KG1 (cell line): ENCODE measurements at regions not wholly inside any gene's neighbourhood (a gene's known extent, or its start where the extent isn't known, plus 50 kb on each side); places are given as distances from the start of the nearest gene placed in this dataset.
"Not testable (repeated sequence)": the region's sequence is repeated elsewhere in the genome, so short reads cannot be mapped to it uniquely, and the experiment has no call there.

Experiments
- DNase-seq: peaks from one replicate; lab custom pipeline; 2025; lab: John Stamatoyannopoulos, UW

DNA sequence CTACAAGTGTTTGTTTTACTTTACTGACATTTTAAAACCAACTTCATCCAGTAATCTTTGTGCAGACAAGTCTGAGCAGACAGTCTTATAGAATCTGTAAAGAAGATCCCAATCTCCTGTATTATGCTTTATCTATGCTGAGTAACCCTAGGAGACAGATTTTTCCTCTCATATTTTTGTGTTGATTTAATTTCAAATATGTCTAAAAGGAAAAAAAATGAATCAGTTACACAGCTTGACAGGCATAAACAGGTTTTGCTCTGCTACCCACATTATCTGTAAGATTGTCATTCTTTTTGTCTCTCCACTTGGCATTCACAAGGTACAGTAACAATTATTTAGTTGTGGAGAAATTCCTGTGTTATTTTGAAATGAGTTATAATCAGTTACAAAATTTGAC, 415.0 kb downstream of the NYAP2 start:
- DNase-seq: no peak

DNA sequence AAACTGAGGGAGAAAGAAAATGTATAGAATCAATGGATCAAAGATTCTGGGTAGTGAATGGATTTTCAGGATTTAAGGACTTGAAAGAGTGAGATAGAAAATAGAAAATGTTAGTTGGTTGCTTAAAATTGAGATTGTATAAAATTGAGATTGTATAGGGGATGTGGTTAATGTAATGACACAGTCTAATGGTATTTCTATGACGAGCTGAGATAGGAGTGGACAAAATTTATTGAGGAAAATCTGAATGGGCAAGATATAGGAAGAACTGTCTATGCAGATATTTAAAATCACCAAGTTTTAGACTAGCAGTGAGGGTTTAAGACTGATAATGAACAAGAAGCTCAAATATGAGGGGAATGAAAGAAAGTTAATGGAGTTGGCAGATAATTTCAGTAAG, 406.6 kb downstream of the NYAP2 start:
- no peak for DNase-seq

DNA sequence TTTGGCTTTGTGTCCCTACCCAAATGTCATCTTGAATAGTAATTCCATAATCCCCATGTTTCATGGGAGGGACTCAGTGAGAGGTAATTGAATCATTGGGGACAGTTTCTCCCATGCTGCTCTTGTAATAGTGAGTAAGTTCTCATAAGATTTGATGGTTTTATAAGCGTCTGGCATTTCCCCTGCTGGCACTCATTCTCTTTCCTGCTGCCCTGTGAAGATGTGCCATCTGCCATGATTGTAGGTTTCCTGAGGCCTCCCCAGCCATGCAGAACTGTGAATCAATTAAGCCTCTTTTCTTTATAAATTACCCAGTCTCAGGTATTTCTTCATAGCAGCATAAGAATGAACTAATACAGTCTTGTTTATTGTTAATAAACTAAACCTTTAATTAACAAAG, 402.6 kb downstream of the NYAP2 start:
- DNase-seq: not testable (repeated sequence)

DNA sequence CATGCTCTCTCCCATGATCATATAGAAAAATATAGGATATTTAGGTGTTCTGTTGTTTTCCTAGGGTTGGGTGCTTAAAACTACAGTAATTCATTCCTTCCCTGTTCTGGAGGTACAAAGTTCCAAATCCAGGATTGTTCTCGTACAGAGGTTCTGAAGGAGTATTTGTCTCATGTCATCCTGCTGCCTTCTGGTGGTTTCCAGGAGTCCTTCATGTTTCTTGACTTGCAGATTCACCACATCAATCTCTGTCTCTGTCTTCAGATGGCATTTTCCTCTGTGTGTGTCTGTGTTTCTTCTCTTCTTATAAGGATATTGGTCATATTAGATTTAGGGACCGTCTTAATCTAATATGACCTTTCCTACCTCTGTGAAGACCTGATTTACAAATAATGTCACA, 397.9 kb downstream of the NYAP2 start:
- DNase-seq: no peak

DNA sequence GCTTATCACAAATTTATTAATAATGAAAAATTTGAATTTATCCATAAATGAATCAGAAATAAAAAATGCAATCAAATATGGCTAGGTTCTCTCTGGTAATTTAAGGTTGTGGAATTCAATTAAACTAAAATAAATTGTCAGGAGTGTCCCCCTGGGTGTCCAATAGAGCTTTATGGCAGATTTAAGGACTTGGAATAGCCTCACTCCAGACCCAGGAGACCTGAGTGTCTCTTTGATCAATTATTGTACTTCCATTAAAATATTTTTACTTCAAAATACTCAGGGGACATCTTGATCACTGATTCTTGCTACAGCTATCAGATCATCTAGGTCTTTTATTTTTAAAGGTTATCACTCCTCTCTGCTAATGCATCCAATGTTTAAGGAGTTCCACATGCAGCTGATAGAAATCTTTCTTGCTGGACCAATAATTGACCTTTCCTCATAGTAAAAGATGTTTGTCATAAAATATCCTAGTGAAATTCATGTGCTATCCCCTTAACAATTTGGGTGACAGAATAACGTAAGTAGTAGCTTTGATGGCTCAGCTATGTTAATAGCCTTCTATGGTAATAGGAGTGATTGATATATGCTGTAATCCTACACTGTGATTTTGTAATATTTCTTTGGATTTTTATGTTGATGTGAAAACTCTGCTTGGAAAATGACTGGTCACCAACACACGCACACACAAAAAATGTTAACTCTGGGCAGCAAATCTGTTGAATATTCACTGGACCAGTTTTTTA, 395.3 kb downstream of the NYAP2 start:
- no peak for DNase-seq

DNA sequence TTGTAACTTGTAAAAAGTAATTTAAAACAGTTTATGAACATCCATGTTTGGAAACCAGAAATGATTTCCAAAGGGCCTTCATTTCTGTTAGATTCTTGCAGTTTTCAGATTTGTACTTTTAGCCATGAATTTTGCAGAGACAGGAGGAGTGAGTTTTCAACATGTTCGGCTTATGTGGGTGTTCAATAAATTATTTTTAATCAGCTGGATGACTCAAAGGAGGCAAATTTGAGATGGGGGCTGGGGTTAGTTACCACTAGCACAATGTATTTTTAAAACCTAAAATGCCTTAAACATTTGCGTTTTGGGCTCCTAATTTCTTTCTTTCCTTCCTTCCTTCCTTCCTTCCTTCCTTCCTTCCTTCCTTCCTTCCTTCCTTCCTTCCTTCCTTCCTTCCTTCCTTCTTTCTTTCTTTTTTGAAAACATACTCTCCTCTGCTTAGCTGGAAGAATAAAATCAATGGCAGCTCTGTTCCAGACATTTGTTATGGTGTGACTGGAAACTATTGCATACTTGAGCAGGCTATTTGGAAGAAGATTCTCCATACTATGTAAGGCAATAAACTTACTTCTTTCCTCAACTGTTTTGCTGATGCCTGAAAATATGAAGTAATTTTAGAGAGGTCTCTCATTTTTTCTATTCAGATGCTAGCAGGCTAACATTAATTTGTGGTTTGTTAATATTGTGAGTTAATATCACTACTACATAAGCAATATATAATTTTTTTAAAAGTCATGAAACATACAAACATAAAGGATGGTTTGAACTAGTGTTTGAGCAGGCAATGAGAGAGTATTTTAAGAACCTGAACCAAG, 394.4 kb downstream of the NYAP2 start:
- DNase-seq: no peak

DNA sequence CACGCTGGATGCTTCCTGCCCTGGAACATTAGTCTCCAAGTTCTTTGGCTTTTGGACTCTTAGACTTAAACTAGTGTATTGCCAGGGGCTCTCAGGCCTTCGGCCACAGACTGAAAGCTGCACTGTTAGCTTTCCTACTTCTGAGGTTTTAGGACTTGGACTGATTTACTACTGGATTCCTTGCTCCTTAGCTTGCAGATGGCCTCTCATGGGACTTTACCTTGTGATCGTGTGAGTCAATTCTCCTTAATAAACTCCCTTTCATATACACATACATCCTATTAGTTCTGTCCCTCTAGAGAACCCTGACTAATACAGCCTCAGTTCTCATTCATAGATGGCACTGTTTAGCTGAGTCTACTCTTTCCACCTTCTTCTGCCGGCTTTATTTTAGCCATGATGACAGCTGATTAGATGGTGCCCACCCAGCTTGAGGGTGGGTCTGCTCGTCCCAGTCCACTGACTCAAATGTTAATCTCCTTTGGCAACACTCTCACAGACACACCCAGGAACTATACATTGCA, 389.1 kb downstream of the NYAP2 start:
- no peak for DNase-seq

DNA sequence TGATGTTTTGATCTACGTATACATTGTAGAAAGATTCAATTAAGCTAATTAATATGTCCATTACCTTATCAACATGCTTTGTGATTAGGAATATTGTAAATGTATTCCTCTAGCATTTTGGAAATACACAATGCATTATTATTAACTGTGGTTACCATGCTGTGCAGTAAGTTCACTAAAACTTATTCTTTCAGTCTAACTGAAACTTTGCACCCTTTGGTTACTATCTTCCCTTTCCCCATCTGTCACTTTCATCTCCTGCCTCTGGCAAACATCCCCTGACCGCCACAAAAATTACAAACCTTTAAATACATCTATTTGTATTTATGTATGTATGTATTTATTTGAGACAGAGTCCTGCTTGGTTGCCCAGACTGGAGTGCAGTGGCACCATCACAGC, 388.0 kb downstream of the NYAP2 start:
- no peak for DNase-seq

DNA sequence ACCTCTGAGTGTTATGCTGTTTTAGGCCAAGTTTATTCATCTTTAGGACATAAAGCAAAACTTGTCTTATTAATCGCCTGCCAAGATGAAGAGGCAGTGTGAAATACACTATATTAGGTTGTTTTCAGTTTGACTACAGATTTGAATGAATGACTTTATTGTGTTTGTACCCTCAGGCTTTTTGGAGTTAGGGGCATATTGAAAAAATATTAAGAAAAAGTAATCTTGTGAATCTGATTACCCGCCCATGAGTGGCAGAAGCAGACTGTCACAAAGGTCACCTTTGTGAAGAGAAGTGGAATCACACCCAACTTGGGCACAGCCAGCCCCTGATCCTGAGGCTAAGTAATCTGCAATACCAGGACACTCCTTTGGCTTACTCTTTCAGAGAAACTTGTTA, 382.5 kb downstream of the NYAP2 start:
- no peak for DNase-seq

DNA sequence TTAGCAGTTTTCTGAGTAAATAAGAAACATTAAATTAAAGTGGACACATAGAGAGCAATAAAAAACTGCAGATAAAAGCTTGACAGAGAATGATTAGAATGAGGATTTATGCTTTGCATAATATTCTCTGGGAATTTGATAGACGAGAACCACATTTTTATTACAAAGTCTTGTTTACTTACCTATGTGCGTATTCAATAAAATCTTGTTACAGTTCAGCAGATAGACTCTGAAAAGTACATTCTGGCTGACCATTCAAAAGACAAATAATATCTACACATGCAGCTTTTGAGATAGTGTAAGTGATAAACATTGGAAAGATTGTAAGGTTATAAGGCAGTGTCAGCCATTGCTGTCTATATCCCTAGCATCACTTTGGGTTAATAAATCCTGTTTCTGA, 381.6 kb downstream of the NYAP2 start:
- DNase-seq: no peak

DNA sequence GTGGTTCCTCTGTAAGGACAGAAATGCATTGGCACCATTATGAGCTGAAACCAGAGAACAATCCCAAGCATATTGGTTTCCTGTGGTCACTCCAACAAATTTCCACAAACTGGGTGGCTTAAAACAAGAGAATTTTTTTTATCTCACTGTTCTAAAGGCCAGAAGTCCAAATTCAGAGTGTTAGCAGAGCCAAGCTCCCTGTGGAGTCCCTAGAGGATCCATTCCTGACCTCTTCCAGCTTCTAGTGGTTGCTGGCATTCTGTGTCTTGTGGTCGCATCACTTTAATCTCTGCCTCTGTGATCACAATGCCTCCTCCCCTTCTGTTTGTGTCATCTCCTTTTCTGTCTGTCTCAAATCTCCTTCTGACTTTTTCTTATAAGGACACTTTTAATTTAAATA, 380.3 kb downstream of the NYAP2 start:
- no peak for DNase-seq

DNA sequence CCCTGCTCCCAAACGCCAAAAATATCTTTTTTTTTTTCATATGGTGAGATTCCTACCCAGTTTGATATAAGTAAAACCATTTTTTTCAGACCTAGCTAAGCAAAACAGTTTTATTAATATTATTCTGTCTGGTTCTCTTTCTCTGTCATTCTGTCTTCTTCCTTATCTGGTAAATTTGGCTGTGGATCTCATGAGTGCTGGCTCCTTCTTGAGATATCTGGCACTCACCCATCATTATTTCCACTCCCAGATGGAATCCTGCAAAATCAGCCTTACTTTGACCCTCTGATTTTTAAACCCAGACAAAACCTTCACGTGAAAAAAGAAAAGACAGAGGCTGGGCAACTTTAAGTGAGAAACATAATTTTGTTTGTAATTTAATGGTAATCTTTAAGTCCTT, 373.6 kb downstream of the NYAP2 start:
- no peak for DNase-seq

DNA sequence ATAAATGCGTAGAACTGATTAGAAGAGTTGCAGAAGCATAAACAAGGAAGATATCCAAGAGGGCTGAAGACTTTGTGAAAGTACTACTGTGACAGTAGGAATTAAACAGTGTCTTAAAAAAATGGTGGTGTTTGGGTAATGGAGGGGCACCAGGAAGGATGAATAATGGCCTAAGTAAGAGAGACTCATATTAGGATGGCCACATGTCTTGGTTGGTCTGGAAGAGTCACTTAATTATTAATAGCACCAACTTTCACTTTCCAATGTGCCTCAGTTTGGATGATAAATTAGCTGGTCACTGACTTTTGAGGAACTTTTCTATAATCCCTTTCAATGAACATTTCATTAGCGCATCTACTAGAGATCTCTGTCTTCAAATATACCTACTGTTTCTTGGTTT, 372.2 kb downstream of the NYAP2 start:
- no peak for DNase-seq

DNA sequence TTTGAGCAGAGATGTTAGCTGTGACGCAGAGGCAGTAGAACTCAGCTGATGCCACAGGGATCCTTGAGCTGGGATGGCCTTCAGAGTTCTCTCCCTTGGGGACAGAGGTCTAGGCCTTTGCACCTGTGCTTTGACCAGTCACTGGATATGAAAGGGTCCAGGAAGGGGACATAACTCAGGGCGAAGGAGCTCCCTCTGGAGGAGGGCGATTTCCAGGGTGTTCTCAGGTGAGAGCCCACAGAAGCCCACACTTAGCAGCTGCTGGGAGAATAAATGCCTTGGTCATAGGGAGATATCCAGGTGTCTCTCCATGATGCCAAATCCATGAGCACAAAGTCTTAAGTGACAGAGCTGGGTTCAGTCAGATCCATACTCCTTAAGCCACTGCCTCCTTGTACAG, 369.2 kb downstream of the NYAP2 start:
- no peak for DNase-seq

DNA sequence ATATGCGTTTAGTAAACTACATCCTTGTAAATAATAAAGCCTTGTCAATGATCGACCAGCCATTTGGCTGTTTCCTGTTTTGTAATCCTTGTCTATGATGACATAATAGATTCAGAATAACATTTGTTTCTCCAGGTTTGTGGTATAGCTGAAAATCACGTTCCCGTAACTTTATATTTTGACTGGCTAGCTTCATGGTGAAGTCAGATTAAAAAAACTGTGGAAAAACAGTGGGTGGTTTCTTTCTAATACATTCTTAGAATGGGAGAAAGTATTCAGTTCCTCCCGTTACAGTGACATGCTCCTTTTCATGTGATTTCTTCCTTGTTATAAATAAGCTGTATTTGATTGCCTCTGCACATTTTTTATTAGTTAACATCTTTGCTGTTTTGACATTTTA, 366.9 kb downstream of the NYAP2 start:
- no peak for DNase-seq

DNA sequence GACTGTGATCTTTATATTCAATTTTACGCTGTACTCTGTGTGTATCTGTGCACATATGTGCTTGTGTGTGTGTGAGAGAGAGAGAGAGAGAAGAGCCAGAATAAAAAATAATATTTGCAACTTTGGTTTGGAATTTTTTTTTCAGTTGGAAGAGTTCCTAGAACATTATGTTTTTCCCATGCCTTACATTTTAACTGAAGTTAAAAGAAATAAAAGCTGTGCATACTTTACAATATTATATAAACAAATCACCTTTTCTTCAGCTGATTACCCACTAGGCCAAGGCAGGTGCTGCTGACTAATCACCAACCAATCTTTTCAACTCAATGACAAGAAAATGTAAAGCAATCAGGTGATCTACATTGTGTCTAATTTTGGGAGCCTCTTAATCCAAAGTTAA, 366.3 kb downstream of the NYAP2 start:
- no peak for DNase-seq

DNA sequence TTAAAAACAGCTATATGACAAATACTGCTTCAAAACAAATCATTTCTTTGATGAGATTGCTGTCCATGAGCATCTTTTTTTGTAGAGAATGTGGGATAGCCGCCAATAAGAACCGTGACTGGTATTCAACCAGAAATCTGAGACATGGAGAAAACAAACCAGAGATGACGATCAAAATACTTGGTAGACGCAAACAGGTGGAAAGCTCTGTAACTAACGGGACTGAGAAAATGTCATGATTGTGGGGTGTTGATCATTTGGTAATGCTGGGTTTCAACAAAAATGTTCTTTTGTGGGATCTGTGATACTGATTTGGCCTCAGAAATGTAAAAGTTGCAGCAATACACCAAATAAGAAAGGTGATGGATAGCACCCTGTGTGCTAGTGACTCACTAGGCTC, 364.8 kb downstream of the NYAP2 start:
- DNase-seq: no peak

DNA sequence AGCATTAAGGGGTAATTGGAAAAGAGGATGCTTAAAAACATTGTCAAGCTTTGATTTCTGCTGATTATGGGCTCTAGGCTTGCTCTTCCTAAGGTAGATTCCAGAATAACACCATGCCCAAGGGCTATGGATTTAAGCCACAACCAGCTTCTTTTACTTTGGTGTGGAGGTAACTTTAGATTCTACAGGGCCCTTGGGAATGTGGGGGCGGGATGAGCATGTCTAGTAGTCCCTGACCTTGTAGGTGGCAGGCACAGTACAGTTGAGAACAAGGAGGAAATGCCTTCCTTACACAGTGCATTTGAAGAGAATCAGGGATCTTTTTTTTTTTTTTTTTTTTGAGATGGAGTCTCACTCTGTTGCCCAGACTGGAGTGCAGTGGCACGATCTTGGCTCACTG, 364.2 kb downstream of the NYAP2 start:
- DNase-seq: no peak

DNA sequence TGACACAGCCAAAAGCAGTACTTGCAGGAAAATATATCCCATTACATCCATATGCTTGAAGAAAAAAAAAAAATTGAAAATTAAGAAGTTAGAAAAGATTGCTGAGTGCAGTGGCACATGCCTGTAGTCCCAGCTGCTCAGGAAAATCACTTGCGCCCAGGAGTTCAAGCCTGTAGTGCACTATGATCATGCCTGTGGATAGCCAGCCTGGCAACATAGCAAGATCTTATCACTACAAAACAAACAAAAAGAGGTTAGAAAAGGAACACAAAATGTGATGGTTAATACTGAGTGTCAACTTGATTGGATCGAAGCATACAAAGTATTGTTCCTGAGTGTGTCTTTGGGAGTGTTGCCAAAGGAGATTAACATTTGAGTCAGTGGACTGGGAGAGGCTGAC, 361.9 kb downstream of the NYAP2 start:
- DNase-seq: no peak

DNA sequence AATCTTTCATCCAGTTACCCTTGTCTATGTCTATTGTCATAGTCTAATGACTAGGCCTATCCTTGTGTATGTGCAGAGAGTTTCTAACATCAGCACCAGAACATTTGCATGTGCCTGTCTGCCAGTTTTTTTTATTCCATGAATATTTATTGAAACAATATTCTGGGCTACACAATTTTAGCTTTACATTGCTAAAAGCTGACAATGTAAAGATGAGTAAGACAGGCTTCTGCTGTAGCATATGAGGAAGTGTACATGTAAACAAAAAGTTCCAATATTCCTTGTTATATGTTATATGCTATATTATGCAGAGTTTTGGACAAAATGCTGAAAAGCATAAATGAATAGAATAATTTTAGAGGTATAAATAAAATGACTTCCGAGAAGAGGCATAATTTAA, 357.7 kb downstream of the NYAP2 start:
- no peak for DNase-seq

DNA sequence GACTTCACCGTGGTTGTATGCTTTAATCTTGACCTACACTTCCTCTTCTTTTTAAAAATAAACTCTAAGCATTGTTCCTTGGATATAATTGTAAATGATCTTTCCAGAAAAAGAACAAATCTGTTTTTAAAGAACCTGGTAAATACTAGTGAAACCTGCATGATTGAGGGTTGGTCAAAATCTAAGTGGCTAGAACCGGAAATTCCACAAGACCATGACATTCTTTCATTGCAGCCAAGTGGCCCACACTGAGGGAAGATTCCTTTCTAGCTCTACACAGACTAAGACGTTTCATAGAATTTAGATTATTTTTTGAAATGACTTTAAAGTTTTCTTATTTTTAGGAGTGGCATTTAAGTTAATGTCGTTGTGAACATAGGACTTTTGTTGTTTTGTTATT, 356.7 kb downstream of the NYAP2 start:
- no peak for DNase-seq

DNA sequence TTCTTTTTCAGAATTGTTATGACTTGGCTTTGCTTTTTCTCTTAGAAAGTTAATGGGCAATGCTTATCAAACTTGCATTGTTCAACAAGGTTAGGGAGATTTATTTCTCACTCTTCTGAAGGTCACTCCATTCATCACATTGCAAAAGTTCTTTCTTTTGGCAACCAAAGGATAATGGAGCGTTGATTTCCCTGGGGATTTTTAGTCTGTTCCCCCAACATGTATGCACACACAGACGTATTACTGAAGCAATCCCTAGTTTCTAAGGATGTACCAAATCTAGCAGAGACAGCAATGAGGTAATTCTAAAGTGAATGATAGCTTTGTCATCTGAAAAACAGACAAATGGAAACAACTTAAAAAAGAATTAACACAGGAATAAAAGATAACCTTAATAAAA, 349.1 kb downstream of the NYAP2 start:
- DNase-seq: no peak

DNA sequence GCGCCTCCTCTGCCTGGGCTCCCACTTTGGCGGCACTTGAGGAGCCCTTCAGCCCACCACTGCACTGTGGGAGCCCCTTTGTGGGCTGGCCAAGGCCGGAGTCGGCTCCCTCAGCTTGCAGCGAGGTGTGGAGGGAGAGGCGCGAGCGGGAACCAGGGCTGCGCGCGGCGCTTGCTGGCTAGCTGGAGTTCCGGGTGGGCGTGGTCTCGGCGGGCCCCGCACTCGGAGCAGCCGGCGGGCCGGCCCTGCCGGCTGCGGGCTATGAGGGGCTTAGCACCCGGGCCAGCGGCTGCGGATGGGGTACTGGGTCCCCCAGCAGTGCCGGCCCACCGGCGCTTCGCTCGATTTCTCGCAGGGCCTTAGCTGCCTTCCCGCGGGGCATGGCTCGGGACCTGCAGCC, 344.5 kb downstream of the NYAP2 start:
- not testable (repeated sequence) for DNase-seq

DNA sequence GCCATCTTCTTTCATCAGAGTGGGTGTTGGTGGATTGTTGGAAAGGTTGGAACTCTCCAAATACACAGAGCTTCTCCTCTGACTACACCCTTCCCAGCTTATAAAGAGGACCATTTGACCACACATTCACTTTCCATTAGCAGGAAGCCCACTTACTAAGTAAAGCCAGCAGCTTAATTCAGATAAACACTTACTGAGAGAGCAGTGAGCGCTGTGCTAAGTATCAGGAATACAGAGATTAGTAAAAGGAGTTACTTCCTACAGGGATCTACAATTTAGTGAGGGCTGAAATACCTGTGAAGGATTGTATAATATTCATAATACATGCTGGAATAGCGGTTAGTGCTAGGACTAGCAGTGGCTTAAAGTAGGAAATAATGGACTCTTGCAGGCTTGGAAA, 343.0 kb downstream of the NYAP2 start:
- no peak for DNase-seq
